CD4-positive, alpha-beta T cell (primary cell): ENCODE measurements at regions not wholly inside any gene's neighbourhood (a gene's known extent, or its start where the extent isn't known, plus 50 kb on each side); places are given as distances from the start of the nearest gene placed in this dataset.

Experiments
- ATAC-seq: fragments of 200-7000 bp; cut with Tn5 transposase; one replicate; pipeline ENCODE4 v1.10.0; 2022; ENCODE audit warnings: mild to moderate bottlenecking; ENCODE audit not compliant: poor library complexity
- CTCF ChIA-PET: fragments of 350-600 bp; sonication (Branson Sonifier 250); formaldehyde crosslinking; loops from one replicate; lab custom pipeline; 2021; ENCODE audit warnings: antibody characterized with exemption, inconsistent platforms; lab: Charles Lee
- POLR2A ChIA-PET: fragments of 350-600 bp; sonication (Branson Sonifier 250); formaldehyde crosslinking; loops from one replicate; lab custom pipeline; 2021; ENCODE audit warnings: antibody characterized with exemption, inconsistent platforms; lab: Charles Lee
- DNase-seq, 14 experiments: peaks; one replicate each; pipeline ENCODE4 v3.0.0-alpha.2; 2013 to 2020; ENCODE audit warnings: mixed read lengths in 2 of 14
- H3K27ac ChIP-seq, 2 donors: one replicate each; pipeline versions ENCODE4 v1.5.1 to v1.7.0; 2013; ENCODE audit warnings: low read length in 2 of 2, low read depth in 1 of 2, mild to moderate bottlenecking in 1 of 2
- H3K27me3 ChIP-seq, 2 experiments: 1 replicate in 1 of 2; 2 replicates in 1 of 2; pipeline versions ENCODE4 v1.6.1 to v1.7.0; 2013; ENCODE audit warnings: low read length in 2 of 2, control low read depth in 1 of 2, mild to moderate bottlenecking in 1 of 2, moderate library complexity in 1 of 2; ENCODE audit not compliant: insufficient read depth in 2 of 2, control insufficient read depth in 1 of 2
- H3K36me3 ChIP-seq: one replicate; pipeline ENCODE4 v1.6.1; 2013; ENCODE audit warnings: low read length, control low read depth; ENCODE audit not compliant: insufficient read depth
- H3K4me1 ChIP-seq: one replicate; pipeline ENCODE4 v1.6.1; 2013; ENCODE audit warnings: low read length, control low read depth; ENCODE audit not compliant: insufficient read depth
- H3K4me3 ChIP-seq: one replicate; pipeline ENCODE4 v1.5.1; 2013; ENCODE audit warnings: mild to moderate bottlenecking, low read length, moderate library complexity
- H3K9me3 ChIP-seq, 2 experiments: 1 replicate in 1 of 2; 2 replicates in 1 of 2; pipeline versions ENCODE4 v1.6.1 to v1.7.0; 2013; ENCODE audit warnings: low read length in 2 of 2, mild to moderate bottlenecking in 2 of 2, control low read depth in 1 of 2, moderate library complexity in 1 of 2; ENCODE audit not compliant: control insufficient read depth in 1 of 2, insufficient read depth in 1 of 2
- H3K27ac Mint-ChIP-seq: one replicate; pipeline ENCODE4 v1.8.0; 2020; ENCODE audit warnings: mixed read lengths
- H3K27me3 Mint-ChIP-seq: one replicate; pipeline ENCODE4 v1.8.0; 2021; ENCODE audit warnings: mixed read lengths
- H3K36me3 Mint-ChIP-seq: one replicate; pipeline ENCODE4 v1.8.0; 2021; ENCODE audit warnings: low read depth, mixed read lengths
- H3K4me1 Mint-ChIP-seq: one replicate; pipeline ENCODE4 v1.8.0; 2021; ENCODE audit warnings: low read depth, mixed read lengths
- H3K4me3 Mint-ChIP-seq: one replicate; pipeline ENCODE4 v1.8.0; 2020; ENCODE audit warnings: mild to moderate bottlenecking, mixed read lengths
- H3K9me3 Mint-ChIP-seq: one replicate; pipeline ENCODE4 v1.8.0; 2020; ENCODE audit warnings: mixed read lengths
- CTCF ChIP-seq: fragments of 200-600 bp; IDR thresholded peaks from one replicate; pipeline ENCODE4 v1.8.0; 2022; ENCODE audit warnings: antibody characterized with exemption, mild to moderate bottlenecking
- intact Hi-C, 2 experiments: fragments of 100-400 bp; cut with DNase I in 1 of 2; cut with micrococcal nuclease in 1 of 2; formaldehyde crosslinking; loops; one replicate each; pipeline versions ENCODE4 v1.15.1 to v1.9.0; 2023 to 2025; cut with DNase I, micrococcal nuclease

DNA sequence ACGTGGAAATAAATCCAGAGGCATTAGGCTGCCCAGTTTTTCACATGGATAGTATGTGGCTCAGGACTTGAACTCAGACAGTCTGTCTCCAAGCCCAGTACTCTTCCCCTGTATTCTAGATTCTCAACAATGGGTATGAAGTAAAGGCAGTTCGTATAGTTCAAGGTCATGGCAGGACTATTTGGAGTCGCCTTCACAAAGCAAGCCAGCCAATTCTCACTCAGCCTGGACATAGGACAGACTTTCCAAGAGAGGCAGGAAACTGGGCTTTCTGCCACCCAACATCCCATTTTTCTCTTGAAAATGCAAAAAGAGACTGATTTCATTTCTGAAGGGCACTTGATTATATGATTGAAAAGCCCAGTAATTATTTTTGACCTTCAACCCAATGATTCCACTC is 111.0 kb downstream of the EDN1 start:
- DNase-seq (no peak), ATAC-seq (no peak)
- CTCF ChIA-PET, result no interaction called here
- Mint-ChIP-seq H3K9me3 (no peaks in the 10 kb centered on the region), H3K27ac (no peak overlapping the region), H3K27me3 (peaks cover 7% of the 10 kb centered on the region), H3K36me3 (no peaks in the 10 kb centered on the region), H3K4me3 (no peak overlapping the region), H3K4me1 (no peaks in the 10 kb centered on the region)
- POLR2A ChIA-PET, result no interaction called here
- H3K4me1 ChIP-seq, result no peaks in the 10 kb centered on the region
- no peak overlapping the region for H3K27ac ChIP-seq
- TF ChIP-seq CTCF, result no peak
- intact Hi-C loops, result no loop called here
- H3K4me3 ChIP-seq, result no peak overlapping the region
- no peaks in the 10 kb centered on the region for H3K36me3 ChIP-seq
- H3K27me3 ChIP-seq, result peaks cover 0 to 3% of the 10 kb centered on the region in 2 experiments
- no peaks in the 10 kb centered on the region for H3K9me3 ChIP-seq

DNA sequence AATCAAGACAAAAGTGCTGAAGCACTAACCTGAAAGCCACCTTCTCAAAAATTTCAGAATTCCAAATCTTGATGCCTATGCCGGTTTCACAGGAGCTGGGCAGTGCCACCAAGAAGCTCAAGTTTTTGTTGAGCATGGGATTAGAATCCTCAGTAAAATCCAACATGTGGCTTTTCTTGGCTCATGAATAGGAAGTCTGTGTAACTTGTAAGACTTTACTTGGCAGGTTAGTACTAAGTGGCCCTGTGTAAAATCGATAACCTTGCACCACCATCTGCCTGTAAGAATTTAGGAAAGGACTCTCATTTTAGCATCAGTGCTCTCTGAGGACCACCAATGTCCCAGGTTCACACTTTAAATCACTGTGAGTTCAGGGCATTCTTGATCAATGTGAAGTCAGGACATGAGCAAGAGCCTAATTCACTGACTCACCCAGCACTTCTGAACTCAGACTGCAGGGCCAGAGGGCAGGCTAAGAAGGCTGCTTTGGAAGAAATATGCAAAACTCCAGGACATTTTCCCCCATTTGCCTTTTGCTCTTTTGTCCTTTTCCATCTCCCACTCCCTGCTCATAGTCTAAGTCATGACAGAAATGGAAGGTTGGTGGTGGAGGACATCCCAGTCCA is 113.2 kb downstream of the EDN1 start:
- H3K4me1 Mint-ChIP-seq, result no peaks in the 10 kb centered on the region
- Histone ChIP-seq H3K27ac (no peak overlapping the region), H3K4me3 (no peak overlapping the region), H3K27me3 (peaks cover 0 to 3% of the 10 kb centered on the region in 2 experiments), H3K36me3 (no peaks in the 10 kb centered on the region), H3K9me3 (no peaks in the 10 kb centered on the region), H3K4me1 (no peaks in the 10 kb centered on the region)
- DNase-seq (no peak), ATAC-seq (no peak)
- no peaks in the 10 kb centered on the region for H3K27me3 Mint-ChIP-seq
- no peak overlapping the region for H3K27ac Mint-ChIP-seq
- POLR2A ChIA-PET, result no interaction called here
- no peak overlapping the region for H3K4me3 Mint-ChIP-seq
- intact Hi-C loops, result no loop called here
- H3K9me3 Mint-ChIP-seq, result no peaks in the 10 kb centered on the region
- CTCF ChIA-PET, result no interaction called here
- no peaks in the 10 kb centered on the region for H3K36me3 Mint-ChIP-seq
- no peak for TF ChIP-seq CTCF

DNA sequence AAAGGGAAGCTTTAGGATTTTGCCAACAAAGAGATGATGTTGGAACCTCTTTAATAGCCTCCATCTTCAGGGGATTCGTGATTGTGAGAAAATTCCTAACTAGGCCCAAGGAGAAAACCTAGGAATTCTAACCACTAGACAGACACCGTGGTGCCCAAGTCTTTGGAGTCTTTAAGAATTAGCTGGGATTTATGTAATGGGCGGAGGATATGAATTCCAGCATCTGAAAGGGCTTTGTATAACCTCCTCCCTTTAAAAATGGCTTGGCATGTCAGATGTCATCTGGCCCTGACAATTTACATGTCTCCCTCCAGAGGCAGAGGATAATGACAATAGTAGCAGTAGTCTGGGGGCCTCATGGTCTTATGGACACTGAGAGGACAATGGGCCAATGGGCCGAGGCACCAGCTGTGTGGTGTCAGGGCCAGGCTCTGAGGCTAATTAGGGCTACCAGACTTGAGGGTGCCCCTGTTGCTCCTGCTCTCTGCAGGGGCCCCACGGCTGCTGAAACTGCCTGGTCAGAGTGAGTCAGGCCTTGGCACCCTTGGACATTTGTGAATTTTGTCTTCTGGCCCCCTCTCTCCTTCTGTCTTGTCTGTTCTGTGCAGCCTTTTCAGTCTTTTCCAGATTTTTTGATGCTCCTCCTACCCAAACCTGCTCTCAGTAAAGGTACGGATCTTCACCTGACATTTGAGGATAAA is 113.9 kb downstream of the EDN1 start:
- Histone ChIP-seq H3K36me3 (no peaks in the 10 kb centered on the region), H3K27ac (no peak overlapping the region), H3K27me3 (peaks cover 0 to 3% of the 10 kb centered on the region in 2 experiments), H3K4me3 (no peak overlapping the region), H3K9me3 (no peaks in the 10 kb centered on the region), H3K4me1 (no peaks in the 10 kb centered on the region)
- no peak for TF ChIP-seq CTCF
- POLR2A ChIA-PET, result no interaction called here
- no peak for DNase-seq
- Mint-ChIP-seq H3K4me1 (no peaks in the 10 kb centered on the region), H3K27ac (no peak overlapping the region), H3K27me3 (no peaks in the 10 kb centered on the region), H3K36me3 (no peaks in the 10 kb centered on the region), H3K9me3 (no peaks in the 10 kb centered on the region), H3K4me3 (no peak overlapping the region)
- CTCF ChIA-PET, result no interaction called here
- no peak for ATAC-seq
- intact Hi-C loops, result no loop called here
